ENCODE measurements at regions not wholly inside any gene's neighbourhood (a gene's known extent, or its start where the extent isn't known, plus 50 kb on each side); places are given as distances from the start of the nearest gene placed in this dataset.
"Not testable (repeated sequence)": the region's sequence is repeated elsewhere in the genome, so short reads cannot be mapped to it uniquely, and the experiment has no call there.

DNA sequence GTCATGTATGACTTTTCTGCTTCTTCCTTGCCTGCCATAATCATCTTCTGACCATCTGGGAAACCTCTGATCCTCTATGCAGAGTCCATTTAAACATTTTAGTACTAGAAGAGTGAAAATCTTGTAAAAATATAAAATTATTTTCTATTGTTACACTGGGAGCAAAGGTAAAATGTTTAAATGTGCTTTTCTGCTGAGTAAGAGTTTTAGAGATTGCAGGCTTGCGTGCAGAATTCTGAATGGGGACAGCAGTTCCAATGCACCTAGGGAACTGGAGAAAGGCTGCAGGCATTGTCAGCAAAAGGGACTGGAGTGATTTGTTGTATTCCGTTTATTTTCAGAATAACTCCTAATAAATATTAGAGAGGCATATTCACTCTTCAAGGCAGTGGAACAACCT is 180.7 kb downstream of the ZNF37A start:
- H3K27ac ChIP-seq; H3K4me3 ChIP-seq; H3K27me3 ChIP-seq; ATAC-seq; H3K36me3 ChIP-seq; intact Hi-C loops (cut with DNase I); DNase-seq; H3K4me1 ChIP-seq; H3K9me3 ChIP-seq: not testable (repeated sequence)

GRCh38 chr10:38292560-38292959 is 198.4 kb downstream of the ZNF37A start:
- H3K4me3 ChIP-seq; H3K4me1 ChIP-seq; H3K9me3 ChIP-seq; H3K36me3 ChIP-seq; H3K27me3 ChIP-seq; ATAC-seq; DNase-seq; H3K27ac ChIP-seq; intact Hi-C loops (cut with DNase I): not testable (repeated sequence)

GRCh38 chr10:38310111-38310510 is 216.0 kb downstream of the ZNF37A start:
- ATAC-seq; H3K36me3 ChIP-seq; intact Hi-C loops (cut with DNase I): not testable (repeated sequence)

DNA sequence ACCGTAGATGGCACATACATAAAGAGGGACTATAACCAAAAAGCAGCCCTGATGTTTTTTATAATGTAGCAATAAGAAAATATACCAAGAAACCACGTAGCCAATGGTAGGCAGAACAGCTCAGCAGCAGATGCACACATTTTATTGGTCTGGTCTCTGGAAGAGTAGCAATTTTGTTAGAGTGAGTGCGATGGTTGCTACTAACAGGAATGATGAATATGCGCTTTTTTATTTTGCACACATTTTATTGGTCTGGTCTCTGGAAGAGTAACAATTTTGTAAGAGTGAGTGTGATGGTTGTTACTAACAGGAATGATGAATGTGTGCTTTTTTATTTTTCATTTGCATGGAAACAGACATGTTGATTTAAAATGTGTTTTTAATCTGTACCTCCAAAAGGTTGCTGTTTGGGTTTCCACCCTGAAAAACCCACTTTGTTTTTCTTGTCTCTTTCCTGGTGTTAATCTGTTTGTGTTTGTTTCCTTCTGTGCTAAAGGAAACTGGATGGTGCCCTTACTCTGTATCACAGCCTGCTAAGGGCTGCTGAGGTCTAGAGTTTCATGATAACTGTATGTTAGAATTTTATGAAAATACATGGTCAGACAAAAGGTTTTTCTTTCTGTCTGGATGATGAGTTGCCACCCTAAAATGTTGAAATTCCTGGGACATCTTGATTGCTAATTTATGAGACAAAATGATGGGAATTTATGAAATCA is 221.1 kb downstream of the ZNF37A start:
- H3K9me3 ChIP-seq; H3K4me1 ChIP-seq; ATAC-seq; H3K4me3 ChIP-seq; H3K36me3 ChIP-seq; DNase-seq; H3K27me3 ChIP-seq; H3K27ac ChIP-seq; intact Hi-C loops (cut with DNase I): not testable (repeated sequence)

More at GRCh38 chr10:38310111-38310510, 216.0 kb downstream of the ZNF37A start:
- not testable (repeated sequence) for DNase-seq, H3K27me3 ChIP-seq, H3K9me3 ChIP-seq, H3K4me1 ChIP-seq, H3K4me3 ChIP-seq, H3K27ac ChIP-seq

- H3K27ac ChIP-seq; H3K9me3 ChIP-seq; H3K4me1 ChIP-seq; H3K4me3 ChIP-seq; ATAC-seq; DNase-seq; H3K36me3 ChIP-seq; H3K27me3 ChIP-seq; intact Hi-C loops (cut with DNase I): not testable (repeated sequence)
These were observed 227.3 kb downstream of the ZNF37A start for GRCh38 chr10:38321393-38321792.

DNA sequence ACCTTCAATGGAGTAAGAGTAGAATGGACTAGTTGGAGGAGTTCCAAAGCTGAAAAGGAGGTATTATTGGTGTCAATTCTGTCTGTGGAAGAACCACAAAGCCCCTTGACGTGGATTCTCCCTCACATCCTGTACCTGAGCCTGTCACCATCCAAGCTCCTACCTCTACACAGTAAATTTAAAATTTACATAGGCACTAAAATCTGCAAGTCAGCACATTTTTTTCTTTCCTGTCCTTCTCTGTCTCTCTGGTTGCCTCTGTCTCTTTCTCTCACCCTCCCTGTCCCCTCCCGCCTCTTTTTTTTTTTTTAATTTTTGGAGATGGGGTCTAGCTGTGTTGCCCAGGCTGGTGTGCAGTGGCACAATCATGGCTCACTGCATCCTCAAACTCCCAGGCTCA is 236.2 kb downstream of the ZNF37A start:
- DNase-seq; H3K4me1 ChIP-seq; H3K27ac ChIP-seq; H3K27me3 ChIP-seq; H3K36me3 ChIP-seq; H3K4me3 ChIP-seq; ATAC-seq; H3K9me3 ChIP-seq; intact Hi-C loops (cut with DNase I): not testable (repeated sequence)

GRCh38 chr10:38331106-38331505 is 237.0 kb downstream of the ZNF37A start:
- H3K4me3 ChIP-seq; ATAC-seq; H3K36me3 ChIP-seq; H3K27ac ChIP-seq; H3K27me3 ChIP-seq; H3K4me1 ChIP-seq; intact Hi-C loops (cut with DNase I); H3K9me3 ChIP-seq; DNase-seq: not testable (repeated sequence)

GRCh38 chr10:38333699-38334098 is 239.6 kb downstream of the ZNF37A start:
- H3K9me3 ChIP-seq; H3K36me3 ChIP-seq; H3K4me3 ChIP-seq; H3K27me3 ChIP-seq; ATAC-seq; H3K27ac ChIP-seq; DNase-seq; H3K4me1 ChIP-seq; intact Hi-C loops (cut with DNase I): not testable (repeated sequence)

- H3K9me3 ChIP-seq; ATAC-seq; DNase-seq; intact Hi-C loops (cut with DNase I); H3K4me3 ChIP-seq; H3K27me3 ChIP-seq; H3K36me3 ChIP-seq; H3K4me1 ChIP-seq; H3K27ac ChIP-seq: not testable (repeated sequence)
These were observed 256.5 kb downstream of the ZNF37A start for GRCh38 chr10:38350645-38351044.

GRCh38 chr10:38354410-38354809 is 260.3 kb downstream of the ZNF37A start:
- H3K36me3 ChIP-seq: peaks cover 10% of the 10 kb centered on the region
- DNase-seq; H3K27me3 ChIP-seq; ATAC-seq; H3K4me1 ChIP-seq; intact Hi-C loops (cut with DNase I); H3K4me3 ChIP-seq; H3K27ac ChIP-seq; H3K9me3 ChIP-seq: not testable (repeated sequence)

- H3K27me3 ChIP-seq; H3K9me3 ChIP-seq; H3K4me1 ChIP-seq; intact Hi-C loops (cut with DNase I): not testable (repeated sequence)
- peak overlapping the region; percentile 52 for H3K4me3 ChIP-seq
- peak overlapping the region; percentile 87 for H3K27ac ChIP-seq
- H3K36me3 ChIP-seq: peaks cover 16% of the 10 kb centered on the region
- ATAC-seq (peak; percentile 100), DNase-seq (peak; percentile 90)
These were observed 261.9 kb downstream of the ZNF37A start for GRCh38 chr10:38355911-38356526.

DNA sequence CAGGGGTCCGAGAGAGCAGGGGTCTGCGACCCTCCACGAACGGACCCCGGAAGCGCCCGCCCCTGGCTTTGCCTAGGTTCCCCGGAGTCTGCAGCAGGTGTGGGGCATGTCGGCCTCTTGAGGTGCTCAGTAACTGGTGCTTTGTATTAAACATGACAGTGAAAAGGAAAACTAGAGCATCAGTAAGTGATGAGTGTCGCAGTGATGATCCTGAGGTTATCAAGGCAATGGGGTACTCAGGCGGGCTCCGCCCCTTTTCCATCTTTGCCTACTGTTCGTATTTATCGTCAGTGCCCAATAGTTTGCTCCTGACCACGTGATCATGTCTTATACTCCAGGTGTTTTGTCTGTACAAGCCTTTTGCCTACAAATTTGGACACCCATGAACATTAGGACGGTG is 262.4 kb downstream of the ZNF37A start:
- intact Hi-C loops (cut with DNase I); H3K4me1 ChIP-seq; H3K27me3 ChIP-seq; H3K9me3 ChIP-seq; DNase-seq: not testable (repeated sequence)
- peak overlapping the region; percentile 52 for H3K4me3 ChIP-seq
- H3K27ac ChIP-seq: peak overlapping the region; percentile 47
- ATAC-seq: peak; percentile 51
- peaks cover 16% of the 10 kb centered on the region for H3K36me3 ChIP-seq

DNA sequence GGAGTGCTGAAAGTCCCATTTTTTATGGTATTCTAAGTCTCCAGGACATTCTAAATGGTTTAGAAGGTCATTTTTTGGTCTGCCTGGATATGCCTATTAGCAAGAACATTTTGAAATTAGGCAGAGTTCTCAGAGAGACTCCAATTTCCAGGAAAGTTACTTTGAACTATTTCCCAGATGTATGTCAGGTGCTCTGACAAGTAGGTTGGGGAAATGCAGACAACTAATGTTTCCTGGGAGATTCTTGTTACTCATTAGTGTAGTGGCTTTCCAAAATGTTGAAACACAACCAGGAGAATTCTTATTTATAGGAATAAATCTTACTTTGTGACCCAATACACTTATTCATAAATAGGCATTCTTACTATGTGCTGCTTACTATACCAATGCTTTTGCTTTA is 268.4 kb downstream of the ZNF37A start:
- H3K4me1 ChIP-seq; H3K9me3 ChIP-seq; intact Hi-C loops (cut with DNase I); H3K27ac ChIP-seq; H3K27me3 ChIP-seq; ATAC-seq; H3K4me3 ChIP-seq; DNase-seq: not testable (repeated sequence)
- peaks cover 48% of the 10 kb centered on the region for H3K36me3 ChIP-seq

DNA sequence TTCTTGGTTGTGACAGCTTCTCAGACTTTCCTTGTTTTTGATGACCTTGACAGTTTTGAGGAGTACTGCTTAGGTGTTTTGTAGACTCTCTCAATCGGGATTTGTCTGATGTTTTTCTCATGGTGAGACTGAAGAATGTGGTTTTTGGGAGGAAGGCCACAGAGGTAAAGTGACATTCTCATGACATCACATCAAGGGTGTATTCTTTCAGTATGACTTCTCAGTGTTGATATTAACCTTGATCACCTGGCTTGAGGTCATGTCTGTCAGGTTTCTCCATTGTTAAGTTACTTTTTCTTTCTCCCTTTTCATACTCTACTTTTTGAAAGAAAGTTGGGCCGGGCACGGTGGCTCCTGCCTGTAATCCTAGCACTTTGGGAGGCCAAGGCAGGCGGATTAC is 269.9 kb downstream of the ZNF37A start:
- intact Hi-C loops (cut with DNase I); H3K9me3 ChIP-seq; DNase-seq; H3K27ac ChIP-seq; H3K4me1 ChIP-seq; ATAC-seq; H3K4me3 ChIP-seq; H3K27me3 ChIP-seq: not testable (repeated sequence)
- H3K36me3 ChIP-seq: peaks cover 50% of the 10 kb centered on the region
